GM10266 (cell line): ENCODE measurements at regions not wholly inside any gene's neighbourhood (a gene's known extent, or its start where the extent isn't known, plus 50 kb on each side); places are given as distances from the start of the nearest gene placed in this dataset.

Experiments
- DNase-seq: peaks from one replicate; pipeline ENCODE4 v3.0.0; 2012; ENCODE audit errors: extremely low spot score
- CTCF ChIP-seq: IDR thresholded peaks from 2 replicates; pipeline ENCODE4 v1.5.1; 2012; ENCODE audit warnings: mild to moderate bottlenecking, low read depth; ENCODE audit not compliant: control insufficient read depth, insufficient read depth; ENCODE audit errors: missing control alignments

DNA sequence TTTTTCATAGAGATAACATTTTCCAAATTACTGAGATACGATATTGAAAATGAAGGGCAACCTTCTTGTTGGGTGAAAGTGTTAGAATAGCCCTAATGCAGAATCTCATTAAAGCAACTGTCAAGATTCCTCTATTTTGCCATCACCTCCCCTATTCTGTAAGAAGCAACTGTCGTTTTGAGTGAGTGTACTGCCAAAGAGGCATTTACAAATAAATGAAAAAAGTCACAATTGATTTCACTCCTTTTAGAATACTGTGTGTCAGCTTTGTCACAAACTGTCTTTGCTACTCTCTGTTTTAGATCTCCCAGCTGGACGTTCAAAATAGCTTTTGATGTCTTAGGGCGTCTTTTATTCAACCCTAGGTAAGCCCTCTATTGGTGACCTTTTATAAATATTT is 322.8 kb upstream of the NAALADL2 start:
- no peak for DNase-seq

GRCh38 chr3:174538151-174538550 is 321.0 kb upstream of the NAALADL2 start:
- TF ChIP-seq CTCF, result no peak
- no peak for DNase-seq

More for the DNA sequence above, 322.8 kb upstream of the NAALADL2 start:
- TF ChIP-seq CTCF, result no peak

GRCh38 chr3:174540116-174540908 is 318.8 kb upstream of the NAALADL2 start:
- no peak for DNase-seq

DNA sequence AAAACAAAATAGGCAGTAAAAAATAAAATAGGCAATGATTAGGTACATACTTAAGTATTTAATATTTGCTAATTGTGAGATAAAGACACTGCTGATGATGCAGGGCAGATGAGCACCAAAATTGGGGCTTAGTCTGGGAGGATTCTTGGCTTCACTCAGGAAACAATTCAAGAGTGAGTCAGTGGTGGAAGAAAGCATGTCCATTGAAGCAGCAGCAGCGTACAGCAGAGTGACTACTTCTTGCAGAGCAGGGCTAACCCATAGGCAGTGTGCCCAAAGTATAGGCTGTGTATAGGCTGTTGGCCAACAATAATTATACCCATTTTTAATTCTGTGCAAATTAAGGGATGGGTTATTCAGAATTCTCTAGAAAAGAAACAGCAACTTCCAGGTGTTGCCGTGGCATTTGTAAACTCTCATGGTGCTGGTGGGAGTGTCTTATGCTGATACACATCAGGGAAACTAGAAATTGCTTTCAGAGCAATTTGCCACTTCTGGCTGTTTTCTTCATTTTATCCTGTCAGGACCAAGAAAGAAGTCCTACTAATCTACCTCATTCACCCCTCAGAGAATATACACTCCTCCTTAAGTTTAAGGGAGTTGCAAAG is 317.3 kb upstream of the NAALADL2 start:
- no peak for TF ChIP-seq CTCF
- DNase-seq, result no peak

More at GRCh38 chr3:174540116-174540908, 318.8 kb upstream of the NAALADL2 start:
- no peak for TF ChIP-seq CTCF

DNA sequence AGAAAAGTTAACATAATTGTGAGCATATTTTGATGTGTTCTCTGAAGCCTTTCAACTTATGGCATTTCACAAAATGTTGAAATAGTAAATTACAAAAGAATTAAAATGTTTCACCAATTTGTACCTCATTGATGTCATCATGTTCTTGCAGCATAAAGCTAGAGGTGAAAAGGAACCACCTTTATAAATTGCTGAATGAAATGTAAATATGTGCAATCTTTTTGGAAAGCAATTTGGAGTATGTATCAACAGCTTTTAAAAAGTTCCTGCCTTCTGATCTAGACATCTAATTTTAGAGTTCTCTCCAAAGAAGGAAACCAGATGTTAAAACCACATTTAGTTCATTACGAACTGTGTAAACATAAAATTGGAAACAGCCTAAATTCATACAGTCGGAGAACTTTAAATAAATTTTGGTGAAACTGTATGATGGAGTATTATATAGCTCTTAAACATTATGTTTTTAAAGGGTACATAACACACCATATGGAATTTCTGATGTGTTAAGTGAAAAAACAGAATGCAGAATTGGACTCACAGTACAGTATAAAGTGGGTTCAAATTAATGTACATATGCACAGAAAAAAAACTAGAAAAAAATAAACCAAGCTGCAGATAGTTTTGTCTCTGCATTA is 311.2 kb upstream of the NAALADL2 start:
- DNase-seq, result no peak
- no peak for TF ChIP-seq CTCF

DNA sequence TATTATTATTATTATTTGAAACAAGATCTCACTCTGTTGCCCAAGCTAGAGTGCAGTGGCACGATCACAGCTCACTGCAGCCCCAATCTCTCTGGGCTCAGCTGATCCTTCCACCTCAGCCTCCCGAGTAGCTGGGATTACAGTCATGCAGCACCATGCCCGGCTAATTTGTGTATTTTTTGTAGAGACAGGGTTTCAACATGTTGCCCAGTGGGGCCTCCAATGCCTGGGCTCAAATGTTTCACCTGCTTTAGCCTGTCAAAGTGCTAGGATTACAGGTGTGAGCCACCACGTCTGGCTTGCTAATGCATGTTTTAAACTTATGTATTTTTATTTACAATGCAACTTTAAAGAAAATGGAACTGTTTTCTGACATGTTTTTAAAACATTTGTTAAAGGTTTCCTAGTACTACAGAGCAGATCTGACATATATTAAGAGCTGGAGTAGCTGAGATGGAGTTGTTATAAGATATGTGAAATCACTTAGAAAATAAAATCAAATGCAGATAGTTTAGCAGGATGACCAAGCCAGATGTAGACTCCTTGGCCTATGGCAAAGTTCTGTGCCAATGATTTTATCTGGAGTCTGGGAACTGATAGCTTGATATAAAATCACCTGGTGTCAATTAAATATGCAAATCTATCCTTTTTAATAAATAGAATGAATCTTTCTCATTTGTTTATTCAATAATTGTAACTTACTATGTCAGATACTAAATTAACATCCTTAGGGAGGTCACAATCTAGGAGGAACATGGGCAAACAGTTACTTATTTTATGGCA is 310.1 kb upstream of the NAALADL2 start:
- no peak for TF ChIP-seq CTCF
- DNase-seq, result no peak
